IMR-90 (cell line): ENCODE measurements at regions not wholly inside any gene's neighbourhood (a gene's known extent, or its start where the extent isn't known, plus 50 kb on each side); places are given as distances from the start of the nearest gene placed in this dataset.

ENCODE experiments used
- ATAC-seq: fragments of 200-7000 bp; cut with Tn5 transposase; 2 replicates; pipeline ENCODE4 v1.9.1; 2020; ENCODE audit warnings: low read depth, mild to moderate bottlenecking, moderate library complexity
- BruUV-seq: library from RNA; stranded (reverse); fragments of 400-500 nt; replicated peaks from 2 replicates; lab custom pipeline; 2021; lab: Mats Ljungman, UMichigan
- CTCF ChIA-PET: fragments of 300-600 bp; formaldehyde crosslinking; extraction: SDS; loops from one replicate; lab custom pipeline; 2021; ENCODE audit warnings: antibody characterized with exemption; lab: Yijun Ruan, JAX
- POLR2A ChIA-PET: fragments of 300-600 bp; sonication (Branson Sonifier 250); formaldehyde crosslinking; loops from one replicate; lab custom pipeline; 2022; ENCODE audit warnings: antibody characterized with exemption; ENCODE audit not compliant: unreplicated experiment; lab: Charles Lee
- DNase-seq: peaks from one replicate; pipeline ENCODE4 v3.0.0; 2013
- H2AFZ ChIP-seq: replicated peaks from 2 replicates; pipeline ENCODE3; 2013; ENCODE audit warnings: low read length, mild to moderate bottlenecking; ENCODE audit not compliant: poor library complexity
- H2AK5ac ChIP-seq: 2 replicates; pipeline ENCODE4 v1.6.1; 2013; ENCODE audit warnings: low read depth, low read length, inconsistent platforms
- H2AK9ac ChIP-seq: replicated peaks from 2 replicates; pipeline ENCODE3; 2013; ENCODE audit warnings: mild to moderate bottlenecking, low read depth, low read length, moderate library complexity; ENCODE audit not compliant: poor library complexity
- H2BK120ac ChIP-seq: 2 replicates; pipeline ENCODE4 v1.6.1; 2013; ENCODE audit warnings: low read depth, low read length, inconsistent platforms
- H2BK15ac ChIP-seq: 3 replicates; pipeline ENCODE4 v1.6.1; 2013; ENCODE audit warnings: low read depth, low read length, inconsistent platforms
- H2BK20ac ChIP-seq: 2 replicates; pipeline ENCODE4 v1.6.1; 2013; ENCODE audit warnings: low read depth, mild to moderate bottlenecking, inconsistent platforms, low read length, moderate library complexity
- H2BK5ac ChIP-seq: 2 replicates; pipeline ENCODE4 v1.6.1; 2013; ENCODE audit warnings: mild to moderate bottlenecking, low read depth, low read length, inconsistent platforms; ENCODE audit not compliant: poor library complexity, severe bottlenecking
- H3K14ac ChIP-seq: replicated peaks from 2 replicates; pipeline ENCODE4 v1.6.1; 2013; ENCODE audit warnings: low read depth, low read length, inconsistent platforms
- H3K18ac ChIP-seq: 2 replicates; pipeline ENCODE4 v1.6.1; 2013; ENCODE audit warnings: low read depth, low read length, control low read depth
- H3K23ac ChIP-seq: 2 replicates; pipeline ENCODE4 v1.6.1; 2013; ENCODE audit warnings: low read depth, low read length, inconsistent platforms
- H3K27ac ChIP-seq: 2 replicates; pipeline ENCODE4 v1.5.1; 2013; ENCODE audit warnings: mild to moderate bottlenecking, control low read depth, low read length; ENCODE audit not compliant: insufficient read depth
- H3K27me3 ChIP-seq: 2 replicates; pipeline ENCODE4 v1.6.1; 2013; ENCODE audit warnings: low read length; ENCODE audit not compliant: control insufficient read depth, insufficient read depth
- H3K36me3 ChIP-seq: 2 replicates; pipeline ENCODE4 v1.6.1; 2013; ENCODE audit warnings: low read length, mixed read lengths; ENCODE audit not compliant: control insufficient read depth, insufficient read depth
- H3K4ac ChIP-seq: 2 replicates; pipeline ENCODE4 v1.6.1; 2013; ENCODE audit warnings: low read depth, low read length, inconsistent platforms
- H3K4me1 ChIP-seq: 2 replicates; pipeline ENCODE4 v1.6.1; 2013; ENCODE audit warnings: low read length, mixed read lengths; ENCODE audit not compliant: control insufficient read depth, insufficient read depth
- H3K4me2 ChIP-seq: 2 replicates; pipeline ENCODE4 v1.6.1; 2013; ENCODE audit warnings: low read depth, mild to moderate bottlenecking, control low read depth, low read length, moderate library complexity
- H3K4me3 ChIP-seq: 2 replicates; pipeline ENCODE4 v1.5.1; 2013; ENCODE audit warnings: low read depth, mild to moderate bottlenecking, control low read depth, low read length, moderate library complexity; ENCODE audit not compliant: insufficient read depth
- H3K56ac ChIP-seq: 2 replicates; pipeline ENCODE4 v1.6.1; 2013; ENCODE audit warnings: low read length, inconsistent platforms; ENCODE audit not compliant: insufficient read depth; ENCODE audit errors: extremely low read depth
- H3K79me1 ChIP-seq, 2 experiments: 2 replicates each; pipeline ENCODE4 v1.6.1; 2013; ENCODE audit warnings: low read length in 2 of 2, inconsistent platforms in 1 of 2, low read depth in 1 of 2
- H3K9ac ChIP-seq: 2 replicates; pipeline ENCODE4 v1.6.1; 2013; ENCODE audit warnings: low read depth, low read length, control low read depth
- H3K9me1 ChIP-seq: 2 replicates; pipeline ENCODE4 v1.6.1; 2013; ENCODE audit warnings: low read length, inconsistent platforms; ENCODE audit not compliant: insufficient read depth
- H3K9me3 ChIP-seq: 2 replicates; pipeline ENCODE4 v1.6.1; 2013; ENCODE audit warnings: low read length; ENCODE audit not compliant: control insufficient read depth, insufficient read depth
- H4K20me1 ChIP-seq: 2 replicates; pipeline ENCODE4 v1.6.1; 2013; ENCODE audit warnings: low read length, inconsistent platforms; ENCODE audit not compliant: insufficient read depth
- H4K5ac ChIP-seq: 2 replicates; pipeline ENCODE4 v1.6.1; 2013; ENCODE audit warnings: mild to moderate bottlenecking, low read depth, low read length, control low read depth
- H4K8ac ChIP-seq, 2 experiments: 2 replicates each; pipeline ENCODE4 v1.6.1; 2013; ENCODE audit warnings: low read depth in 2 of 2, low read length in 2 of 2, control low read depth in 1 of 2, inconsistent platforms in 1 of 2
- H4K91ac ChIP-seq: 2 replicates; pipeline ENCODE4 v1.6.1; 2013; ENCODE audit warnings: low read depth, low read length, inconsistent platforms; ENCODE audit not compliant: insufficient read depth
- BHLHE40 ChIP-seq: fragments of 150-350 bp; IDR thresholded peaks from 2 replicates; pipeline ENCODE4 v1.6.1; 2016; ENCODE audit warnings: mild to moderate bottlenecking, low read depth, low read length
- CEBPB ChIP-seq: IDR thresholded peaks from 2 replicates; pipeline ENCODE4 v1.6.1; 2012; ENCODE audit warnings: low read depth, low read length, improper control_type of control experiment
- CHD1 ChIP-seq: IDR thresholded peaks from 2 replicates; pipeline ENCODE4 v1.6.1; 2012; ENCODE audit warnings: low read depth, low read length, improper control_type of control experiment
- ELK1 ChIP-seq: fragments of 150-350 bp; IDR thresholded peaks from 2 replicates; pipeline ENCODE4 v1.6.1; 2016; ENCODE audit warnings: low read depth, mild to moderate bottlenecking, low read length, moderate library complexity, borderline replicate concordance
- FOS ChIP-seq: fragments of 150-350 bp; IDR thresholded peaks from 2 replicates; pipeline ENCODE4 v1.6.1; 2016; ENCODE audit warnings: low read depth, low read length
- MAFK ChIP-seq: IDR thresholded peaks from 2 replicates; pipeline ENCODE4 v1.6.1; 2012; ENCODE audit warnings: low read depth, low read length, improper control_type of control experiment
- MAZ ChIP-seq: IDR thresholded peaks from 2 replicates; pipeline ENCODE4 v1.6.1; 2012; ENCODE audit warnings: low read depth, mild to moderate bottlenecking, low read length, improper control_type of control experiment, moderate library complexity, borderline replicate concordance
- MXI1 ChIP-seq: IDR thresholded peaks from 2 replicates; pipeline ENCODE4 v1.6.1; 2012; ENCODE audit warnings: low read depth, mild to moderate bottlenecking, low read length, moderate library complexity, borderline replicate concordance
- NFE2L2 ChIP-seq: fragments of 150-350 bp; IDR thresholded peaks from 2 replicates; pipeline ENCODE4 v1.6.1; 2016; ENCODE audit warnings: low read depth, mild to moderate bottlenecking, low read length
- POLR2A ChIP-seq: IDR thresholded peaks from 2 replicates; pipeline ENCODE4 v1.6.1; 2012; ENCODE audit warnings: mild to moderate bottlenecking, low read depth, low read length
- RAD21 ChIP-seq: IDR thresholded peaks from 2 replicates; pipeline ENCODE4 v1.6.1; 2012; ENCODE audit warnings: low read length, improper control_type of control experiment
- RCOR1 ChIP-seq: IDR thresholded peaks from 2 replicates; pipeline ENCODE4 v1.6.1; 2012; ENCODE audit warnings: mild to moderate bottlenecking, low read length, improper control_type of control experiment; ENCODE audit not compliant: insufficient replicate concordance
- RFX5 ChIP-seq: IDR thresholded peaks from 2 replicates; pipeline ENCODE4 v1.8.0; 2012; ENCODE audit warnings: low read depth, mild to moderate bottlenecking, low read length, moderate library complexity
- SMC3 ChIP-seq: fragments of 150-350 bp; IDR thresholded peaks from 2 replicates; pipeline ENCODE4 v1.6.1; 2016; ENCODE audit warnings: low read depth, mild to moderate bottlenecking, antibody characterized with exemption, low read length, moderate library complexity
- USF2 ChIP-seq: fragments of 150-350 bp; IDR thresholded peaks from 2 replicates; pipeline ENCODE4 v1.6.1; 2017; ENCODE audit warnings: mild to moderate bottlenecking, antibody characterized with exemption, low read length, low read depth
- WGBS, 2 experiments: methylation state at CpG; one replicate each; pipeline versions ENCODE4 v1.1.5 to v1.1.7; 2013; ENCODE audit warnings: missing lambda C conversion rate in 2 of 2; ENCODE audit not compliant: insufficient read length in 1 of 2; ENCODE audit errors: extremely low coverage in 2 of 2; 5-methylcytosine and 5-hydroxymethylcytosine counted together
- dilution Hi-C: fragments of 300-500 bp; cut with HindIII; formaldehyde crosslinking; loops from one replicate; pipeline ENCODE4 v1.14.3; 2018; ENCODE audit warnings: low sequenced_read_pairs; ENCODE audit not compliant: unreplicated experiment
- in situ Hi-C: fragments of 300-500 bp; cut with MboI; formaldehyde crosslinking; loops from 3 replicates; pipeline ENCODE4 v1.14.3; 2019; ENCODE audit warnings: low sequenced_read_pairs, inconsistent platforms, mixed read lengths
- intact Hi-C: fragments of 100-400 bp; cut with micrococcal nuclease; formaldehyde crosslinking; loops from 2 replicates; pipeline ENCODE4 v1.10.0; 2022
- TF ChIP-seq, protein P1 (sequence below): conservative IDR thresholded peaks from 2 replicates; pipeline ENCODE4 v1.5.1; 2012; ENCODE audit warnings: mild to moderate bottlenecking, low read depth, low read length, improper control_type of control experiment

- Histone ChIP-seq H2BK15ac (no peak overlapping the region), H3K9me3 (no peaks in the 10 kb centered on the region), H4K91ac (no peak overlapping the region), H3K9ac (no peak overlapping the region), H2BK120ac (no peak overlapping the region), H3K4ac (no peak overlapping the region), H4K20me1 (no peaks in the 10 kb centered on the region), H3K79me1 (no peaks in the 10 kb centered on the region), H3K36me3 (no peaks in the 10 kb centered on the region), H3K27me3 (peaks cover 2% of the 10 kb centered on the region; the same call in 1 of the 2 replicates), H3K18ac (no peak overlapping the region), H3K23ac (no peak overlapping the region), H4K8ac (no peak overlapping the region), H3K4me2 (no peak overlapping the region), H2BK20ac (no peak overlapping the region), H3K4me1 (no peaks in the 10 kb centered on the region), H2AK5ac (no peak overlapping the region), H3K27ac (no peak overlapping the region), H2BK5ac (no peak overlapping the region), H3K14ac (no peak overlapping the region), H2AFZ (no peak overlapping the region), H4K5ac (no peak overlapping the region), H3K4me3 (no peak overlapping the region), H3K56ac (no peak overlapping the region), H3K9me1 (no peaks in the 10 kb centered on the region), H2AK9ac (no peak overlapping the region)
- in situ Hi-C loops (no loop called here), dilution Hi-C loops (no loop called here), intact Hi-C loops (no loop called here)
- no TSS peak for BruUV-seq
- no CpG with 5 or more reads among the region's 2 CpGs for WGBS, 2 experiments
- ChIA-PET CTCF (no interaction called here), POLR2A (no interaction called here)
- TF ChIP-seq BHLHE40 (no peak), MAZ (no peak), FOS (no peak), POLR2A (no peak), MAFK (no peak), USF2 (no peak), CHD1 (no peak), RFX5 (no peak), ELK1 (no peak), SMC3 (no peak), MXI1 (no peak), RAD21 (no peak), NFE2L2 (no peak), CEBPB (no peak), RCOR1 (no peak)
- TF ChIP-seq, protein P1, sequence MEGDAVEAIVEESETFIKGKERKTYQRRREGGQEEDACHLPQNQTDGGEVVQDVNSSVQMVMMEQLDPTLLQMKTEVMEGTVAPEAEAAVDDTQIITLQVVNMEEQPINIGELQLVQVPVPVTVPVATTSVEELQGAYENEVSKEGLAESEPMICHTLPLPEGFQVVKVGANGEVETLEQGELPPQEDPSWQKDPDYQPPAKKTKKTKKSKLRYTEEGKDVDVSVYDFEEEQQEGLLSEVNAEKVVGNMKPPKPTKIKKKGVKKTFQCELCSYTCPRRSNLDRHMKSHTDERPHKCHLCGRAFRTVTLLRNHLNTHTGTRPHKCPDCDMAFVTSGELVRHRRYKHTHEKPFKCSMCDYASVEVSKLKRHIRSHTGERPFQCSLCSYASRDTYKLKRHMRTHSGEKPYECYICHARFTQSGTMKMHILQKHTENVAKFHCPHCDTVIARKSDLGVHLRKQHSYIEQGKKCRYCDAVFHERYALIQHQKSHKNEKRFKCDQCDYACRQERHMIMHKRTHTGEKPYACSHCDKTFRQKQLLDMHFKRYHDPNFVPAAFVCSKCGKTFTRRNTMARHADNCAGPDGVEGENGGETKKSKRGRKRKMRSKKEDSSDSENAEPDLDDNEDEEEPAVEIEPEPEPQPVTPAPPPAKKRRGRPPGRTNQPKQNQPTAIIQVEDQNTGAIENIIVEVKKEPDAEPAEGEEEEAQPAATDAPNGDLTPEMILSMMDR, result no peak
- ATAC-seq (no peak), DNase-seq (no peak)
These were observed 109.1 kb upstream of the CRIM1 start for GRCh38 chr2:36246320-36246990.
